HEK293 (cell line): ENCODE measurements at regions not wholly inside any gene's neighbourhood (a gene's known extent, or its start where the extent isn't known, plus 50 kb on each side); places are given as distances from the start of the nearest gene placed in this dataset.

Experiments
- HOXA7 ChIP-seq: sonication (generic); formaldehyde crosslinking; IDR thresholded peaks from 2 replicates; pipeline ENCODE4 v1.8.1; 2022; ENCODE audit warnings: missing genetic modification reagents, borderline replicate concordance
- HOXD13 ChIP-seq: sonication (generic); formaldehyde crosslinking; IDR thresholded peaks from 2 replicates; pipeline ENCODE4 v1.8.0; 2022; ENCODE audit warnings: missing genetic modification reagents, borderline replicate concordance
- IKZF3 ChIP-seq: fragments of 450-650 bp; IDR thresholded peaks from 2 replicates; pipeline ENCODE4 v1.5.0; 2018; ENCODE audit warnings: missing biosample characterization, mild to moderate bottlenecking, missing genetic modification characterization, moderate library complexity
- KLF17 ChIP-seq: fragments of 450-650 bp; formaldehyde crosslinking; IDR thresholded peaks from 2 replicates; pipeline ENCODE4 v1.5.1; 2016; ENCODE audit warnings: missing biosample characterization, missing genetic modification characterization
- ZFP3 ChIP-seq: fragments of 450-650 bp; formaldehyde crosslinking; IDR thresholded peaks from 2 replicates; pipeline ENCODE4 v1.5.1; 2016; ENCODE audit warnings: low read depth, missing biosample characterization, missing genetic modification characterization
- ZFP37 ChIP-seq: fragments of 450-650 bp; formaldehyde crosslinking; IDR thresholded peaks from 2 replicates; pipeline ENCODE4 v1.5.1; 2016; ENCODE audit warnings: missing biosample characterization, missing genetic modification characterization
- ZNF138 ChIP-seq: fragments of 450-650 bp; formaldehyde crosslinking; IDR thresholded peaks from 2 replicates; pipeline ENCODE4 v1.5.1; 2016; ENCODE audit warnings: missing biosample characterization, missing genetic modification characterization, borderline replicate concordance
- ZNF335 ChIP-seq: fragments of 450-650 bp; formaldehyde crosslinking; conservative IDR thresholded peaks from 2 replicates; pipeline ENCODE4 v1.5.1; 2016; ENCODE audit warnings: missing biosample characterization, missing genetic modification characterization
- ZNF501 ChIP-seq: fragments of 450-650 bp; formaldehyde crosslinking; IDR thresholded peaks from 2 replicates; pipeline ENCODE4 v1.5.1; 2016; ENCODE audit warnings: missing biosample characterization, missing genetic modification characterization
- ZNF626 ChIP-seq: fragments of 450-650 bp; sonication (Bioruptor Pico); formaldehyde crosslinking; IDR thresholded peaks from 2 replicates; pipeline ENCODE4 v1.5.1; 2018; ENCODE audit warnings: missing biosample characterization, missing genetic modification characterization, inconsistent platforms
- TF ChIP-seq, protein P1 (sequence below): fragments of 450-650 bp; formaldehyde crosslinking; IDR thresholded peaks from 2 replicates; pipeline ENCODE4 v1.5.1; 2016; ENCODE audit warnings: missing biosample characterization, missing genetic modification characterization
- TF ChIP-seq, protein P2 (sequence below): fragments of 450-650 bp; formaldehyde crosslinking; IDR thresholded peaks from 2 replicates; pipeline ENCODE4 v1.5.1; 2016; ENCODE audit warnings: missing biosample characterization, missing genetic modification characterization

DNA sequence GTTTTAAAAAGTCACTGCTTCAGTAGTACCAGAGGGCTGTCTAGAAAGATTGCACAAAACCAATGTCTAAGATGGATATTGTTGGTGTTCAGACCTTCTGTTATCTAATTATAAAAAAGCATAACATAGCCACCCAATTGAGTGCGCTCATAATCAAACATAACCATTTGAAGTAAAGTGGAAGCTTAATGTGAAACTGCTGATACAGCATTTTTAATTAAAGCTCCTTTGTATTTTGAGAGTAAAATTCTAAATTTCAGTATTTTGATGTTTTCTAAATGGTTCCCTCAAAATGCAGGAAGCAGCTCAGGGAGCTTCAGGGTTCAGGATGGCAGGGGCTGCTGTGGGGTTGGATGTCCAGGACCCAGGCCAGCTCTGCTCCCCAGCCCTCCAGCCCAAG lies 291.8 kb upstream of the ZFP64 start:
- no peak for TF ChIP-seq ZNF501 (tag by site-specific recombination)
- TF ChIP-seq, protein P1, sequence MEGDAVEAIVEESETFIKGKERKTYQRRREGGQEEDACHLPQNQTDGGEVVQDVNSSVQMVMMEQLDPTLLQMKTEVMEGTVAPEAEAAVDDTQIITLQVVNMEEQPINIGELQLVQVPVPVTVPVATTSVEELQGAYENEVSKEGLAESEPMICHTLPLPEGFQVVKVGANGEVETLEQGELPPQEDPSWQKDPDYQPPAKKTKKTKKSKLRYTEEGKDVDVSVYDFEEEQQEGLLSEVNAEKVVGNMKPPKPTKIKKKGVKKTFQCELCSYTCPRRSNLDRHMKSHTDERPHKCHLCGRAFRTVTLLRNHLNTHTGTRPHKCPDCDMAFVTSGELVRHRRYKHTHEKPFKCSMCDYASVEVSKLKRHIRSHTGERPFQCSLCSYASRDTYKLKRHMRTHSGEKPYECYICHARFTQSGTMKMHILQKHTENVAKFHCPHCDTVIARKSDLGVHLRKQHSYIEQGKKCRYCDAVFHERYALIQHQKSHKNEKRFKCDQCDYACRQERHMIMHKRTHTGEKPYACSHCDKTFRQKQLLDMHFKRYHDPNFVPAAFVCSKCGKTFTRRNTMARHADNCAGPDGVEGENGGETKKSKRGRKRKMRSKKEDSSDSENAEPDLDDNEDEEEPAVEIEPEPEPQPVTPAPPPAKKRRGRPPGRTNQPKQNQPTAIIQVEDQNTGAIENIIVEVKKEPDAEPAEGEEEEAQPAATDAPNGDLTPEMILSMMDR = no peak
- TF ChIP-seq ZFP37 (tag by site-specific recombination) = no peak
- TF ChIP-seq ZNF138 (tag by site-specific recombination) = no peak
- no peak for TF ChIP-seq ZNF335
- no peak for TF ChIP-seq KLF17 (tag by site-specific recombination)
- TF ChIP-seq HOXA7 = no peak
- TF ChIP-seq ZNF626 (tag by site-specific recombination) = no peak
- no peak for TF ChIP-seq HOXD13
- no peak for TF ChIP-seq ZFP3
- TF ChIP-seq, protein P2, sequence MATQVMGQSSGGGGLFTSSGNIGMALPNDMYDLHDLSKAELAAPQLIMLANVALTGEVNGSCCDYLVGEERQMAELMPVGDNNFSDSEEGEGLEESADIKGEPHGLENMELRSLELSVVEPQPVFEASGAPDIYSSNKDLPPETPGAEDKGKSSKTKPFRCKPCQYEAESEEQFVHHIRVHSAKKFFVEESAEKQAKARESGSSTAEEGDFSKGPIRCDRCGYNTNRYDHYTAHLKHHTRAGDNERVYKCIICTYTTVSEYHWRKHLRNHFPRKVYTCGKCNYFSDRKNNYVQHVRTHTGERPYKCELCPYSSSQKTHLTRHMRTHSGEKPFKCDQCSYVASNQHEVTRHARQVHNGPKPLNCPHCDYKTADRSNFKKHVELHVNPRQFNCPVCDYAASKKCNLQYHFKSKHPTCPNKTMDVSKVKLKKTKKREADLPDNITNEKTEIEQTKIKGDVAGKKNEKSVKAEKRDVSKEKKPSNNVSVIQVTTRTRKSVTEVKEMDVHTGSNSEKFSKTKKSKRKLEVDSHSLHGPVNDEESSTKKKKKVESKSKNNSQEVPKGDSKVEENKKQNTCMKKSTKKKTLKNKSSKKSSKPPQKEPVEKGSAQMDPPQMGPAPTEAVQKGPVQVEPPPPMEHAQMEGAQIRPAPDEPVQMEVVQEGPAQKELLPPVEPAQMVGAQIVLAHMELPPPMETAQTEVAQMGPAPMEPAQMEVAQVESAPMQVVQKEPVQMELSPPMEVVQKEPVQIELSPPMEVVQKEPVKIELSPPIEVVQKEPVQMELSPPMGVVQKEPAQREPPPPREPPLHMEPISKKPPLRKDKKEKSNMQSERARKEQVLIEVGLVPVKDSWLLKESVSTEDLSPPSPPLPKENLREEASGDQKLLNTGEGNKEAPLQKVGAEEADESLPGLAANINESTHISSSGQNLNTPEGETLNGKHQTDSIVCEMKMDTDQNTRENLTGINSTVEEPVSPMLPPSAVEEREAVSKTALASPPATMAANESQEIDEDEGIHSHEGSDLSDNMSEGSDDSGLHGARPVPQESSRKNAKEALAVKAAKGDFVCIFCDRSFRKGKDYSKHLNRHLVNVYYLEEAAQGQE = no peak
- TF ChIP-seq IKZF3 = no peak
